Liver (tissue), 8 donors: ENCODE measurements at regions not wholly inside any gene's neighbourhood (a gene's known extent, or its start where the extent isn't known, plus 50 kb on each side); places are given as distances from the start of the nearest gene placed in this dataset.

Experiments
- DNase-seq: peaks from one replicate; pipeline ENCODE4 v3.0.0-alpha.2; 2017; ENCODE audit warnings: low spot score
- H3K27ac ChIP-seq, 2 donors: one replicate each; pipeline ENCODE4 v1.7.0; 2013; ENCODE audit warnings: inconsistent platforms in 2 of 2, low read length in 2 of 2, control low read depth in 1 of 2, low read depth in 1 of 2, mild to moderate bottlenecking in 1 of 2
- H3K27me3 ChIP-seq, 4 donors: one replicate each; pipeline versions ENCODE4 v1.6.1 to v1.7.0; 2013; ENCODE audit warnings: low read length in 3 of 4, inconsistent platforms in 1 of 4, mild to moderate bottlenecking in 1 of 4, moderate library complexity in 1 of 4; ENCODE audit not compliant: control insufficient read depth in 4 of 4, insufficient read depth in 4 of 4
- H3K36me3 ChIP-seq, 4 donors: one replicate each; pipeline versions ENCODE4 v1.6.1 to v1.7.0; 2013; ENCODE audit warnings: low read length in 3 of 4, mild to moderate bottlenecking in 3 of 4, low read depth in 1 of 4, moderate library complexity in 1 of 4; ENCODE audit not compliant: control insufficient read depth in 4 of 4, insufficient read depth in 3 of 4
- H3K4me1 ChIP-seq, 4 donors: one replicate each; pipeline versions ENCODE4 v1.6.1 to v1.7.0; 2013; ENCODE audit warnings: low read length in 3 of 4, mild to moderate bottlenecking in 3 of 4, moderate library complexity in 1 of 4; ENCODE audit not compliant: control insufficient read depth in 4 of 4, insufficient read depth in 4 of 4
- H3K4me3 ChIP-seq, 3 donors: one replicate each; pipeline versions ENCODE4 v1.6.1 to v1.7.0; 2013; ENCODE audit warnings: low read length in 3 of 3, control low read depth in 1 of 3, low read depth in 1 of 3, mild to moderate bottlenecking in 1 of 3
- H3K9ac ChIP-seq, 2 donors: one replicate each; pipeline ENCODE4 v1.7.0; 2013; ENCODE audit warnings: low read length in 2 of 2, mild to moderate bottlenecking in 2 of 2, moderate library complexity in 2 of 2, control low read depth in 1 of 2, low read depth in 1 of 2
- H3K9me3 ChIP-seq, 4 donors: one replicate each; pipeline versions ENCODE4 v1.6.1 to v1.7.0; 2013; ENCODE audit warnings: low read length in 3 of 4; ENCODE audit not compliant: control insufficient read depth in 4 of 4
- EGR1 ChIP-seq, 2 donors: IDR thresholded peaks; 2 replicates each; pipeline ENCODE4 v1.6.1; 2016 to 2018; ENCODE audit warnings: antibody characterized with exemption in 2 of 2, low read depth in 2 of 2
- GABPA ChIP-seq, 2 donors: IDR thresholded peaks in 1 of 2; conservative IDR thresholded peaks in 1 of 2; 2 replicates each; pipeline ENCODE4 v1.6.1; 2016; ENCODE audit warnings: antibody characterized with exemption in 2 of 2, mild to moderate bottlenecking in 1 of 2, moderate library complexity in 1 of 2
- HNF4A ChIP-seq, 2 donors: conservative IDR thresholded peaks; 2 replicates each; pipeline ENCODE4 v1.6.1; 2016; ENCODE audit warnings: antibody characterized with exemption in 2 of 2, mild to moderate bottlenecking in 2 of 2
- JUND ChIP-seq, 2 donors: IDR thresholded peaks; 2 replicates each; pipeline ENCODE4 v1.6.1; 2016; ENCODE audit warnings: antibody characterized with exemption in 2 of 2
- RAD21 ChIP-seq, 2 donors: IDR thresholded peaks; 2 replicates each; pipeline ENCODE4 v1.6.1; 2016; ENCODE audit warnings: antibody characterized with exemption in 2 of 2, mild to moderate bottlenecking in 2 of 2
- RXRA ChIP-seq, 2 donors: IDR thresholded peaks; 2 replicates each; pipeline ENCODE4 v1.6.1; 2017 to 2018; ENCODE audit warnings: antibody characterized with exemption in 2 of 2, mild to moderate bottlenecking in 1 of 2
- TAF1 ChIP-seq: conservative IDR thresholded peaks from 2 replicates; pipeline ENCODE4 v1.6.1; 2016; ENCODE audit warnings: antibody characterized with exemption, mild to moderate bottlenecking
- WGBS: extraction: QIAGEN DNeasy Blood & Tissue Kit; methylation state at CpG from one replicate; pipeline ENCODE4 v1.1.7; 2013; 5-methylcytosine and 5-hydroxymethylcytosine counted together
- TF ChIP-seq, protein P1 (sequence below): IDR thresholded peaks from 2 replicates; pipeline ENCODE4 v1.6.1; 2016; ENCODE audit warnings: antibody characterized with exemption, mild to moderate bottlenecking
- TF ChIP-seq, protein P2 (sequence below): IDR thresholded peaks from 2 replicates; pipeline ENCODE4 v1.6.1; 2016; ENCODE audit warnings: antibody characterized with exemption
- TF ChIP-seq, protein P3 (sequence below): fragments of 150-350 bp; IDR thresholded peaks from 2 replicates; pipeline ENCODE4 v1.5.1; 2017; ENCODE audit warnings: improper control_type of control experiment, low read depth, low read length; ENCODE audit not compliant: missing input control
- donor health status: healthy.
- donor health status: healthy.
- donor health status: healthy.
- donor health status: healthy.
- donor health status: healthy.

DNA sequence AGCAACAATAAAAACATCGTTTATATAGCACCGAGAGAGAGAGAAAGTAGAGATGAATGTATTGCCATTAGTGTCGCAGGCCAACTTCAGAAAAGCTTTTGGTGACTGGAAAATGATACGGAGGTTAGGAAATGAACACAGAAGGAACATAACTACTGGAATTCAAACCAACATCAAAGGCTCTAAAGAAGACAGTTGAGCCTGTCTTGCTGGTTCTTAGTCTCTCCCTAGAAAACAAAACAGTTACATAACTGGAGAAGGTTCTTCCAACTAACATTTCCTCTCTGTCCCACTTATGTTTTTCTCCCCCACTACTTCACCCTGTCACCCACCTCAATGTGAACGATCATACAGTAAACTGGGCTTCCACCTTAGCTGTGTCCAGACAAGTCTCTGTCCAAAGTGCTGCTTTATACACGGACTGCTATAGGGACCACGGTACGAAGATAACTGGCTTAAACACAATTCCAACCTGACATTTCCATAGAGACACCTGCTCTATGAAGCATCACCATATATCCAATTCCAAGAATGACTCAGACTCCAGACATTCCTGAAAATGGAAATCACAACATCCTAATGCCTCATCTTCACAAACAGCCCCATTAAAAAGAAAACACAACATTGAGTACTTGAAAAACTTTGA lies 85.2 kb upstream of the ARHGAP32 start:
- DNase-seq: no peak
- Histone ChIP-seq H3K27me3 (no peaks in the 10 kb centered on the region), H3K36me3 (no peaks in the 10 kb centered on the region), H3K9ac (no peak overlapping the region), H3K27ac (no peak overlapping the region), H3K4me3 (peak overlapping the region in 1 of 3 donors; percentile 16), H3K4me1 (peaks cover 11 to 70% (median 57%) of the 10 kb centered on the region in 4 donors), H3K9me3 (no peaks in the 10 kb centered on the region)
- 65% methylated on average over 8 of the region's 8 CpGs for WGBS
- TF ChIP-seq, protein P1, sequence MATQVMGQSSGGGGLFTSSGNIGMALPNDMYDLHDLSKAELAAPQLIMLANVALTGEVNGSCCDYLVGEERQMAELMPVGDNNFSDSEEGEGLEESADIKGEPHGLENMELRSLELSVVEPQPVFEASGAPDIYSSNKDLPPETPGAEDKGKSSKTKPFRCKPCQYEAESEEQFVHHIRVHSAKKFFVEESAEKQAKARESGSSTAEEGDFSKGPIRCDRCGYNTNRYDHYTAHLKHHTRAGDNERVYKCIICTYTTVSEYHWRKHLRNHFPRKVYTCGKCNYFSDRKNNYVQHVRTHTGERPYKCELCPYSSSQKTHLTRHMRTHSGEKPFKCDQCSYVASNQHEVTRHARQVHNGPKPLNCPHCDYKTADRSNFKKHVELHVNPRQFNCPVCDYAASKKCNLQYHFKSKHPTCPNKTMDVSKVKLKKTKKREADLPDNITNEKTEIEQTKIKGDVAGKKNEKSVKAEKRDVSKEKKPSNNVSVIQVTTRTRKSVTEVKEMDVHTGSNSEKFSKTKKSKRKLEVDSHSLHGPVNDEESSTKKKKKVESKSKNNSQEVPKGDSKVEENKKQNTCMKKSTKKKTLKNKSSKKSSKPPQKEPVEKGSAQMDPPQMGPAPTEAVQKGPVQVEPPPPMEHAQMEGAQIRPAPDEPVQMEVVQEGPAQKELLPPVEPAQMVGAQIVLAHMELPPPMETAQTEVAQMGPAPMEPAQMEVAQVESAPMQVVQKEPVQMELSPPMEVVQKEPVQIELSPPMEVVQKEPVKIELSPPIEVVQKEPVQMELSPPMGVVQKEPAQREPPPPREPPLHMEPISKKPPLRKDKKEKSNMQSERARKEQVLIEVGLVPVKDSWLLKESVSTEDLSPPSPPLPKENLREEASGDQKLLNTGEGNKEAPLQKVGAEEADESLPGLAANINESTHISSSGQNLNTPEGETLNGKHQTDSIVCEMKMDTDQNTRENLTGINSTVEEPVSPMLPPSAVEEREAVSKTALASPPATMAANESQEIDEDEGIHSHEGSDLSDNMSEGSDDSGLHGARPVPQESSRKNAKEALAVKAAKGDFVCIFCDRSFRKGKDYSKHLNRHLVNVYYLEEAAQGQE: peak; percentile 93
- TF ChIP-seq RAD21 (IDR thresholded peaks at IDR 0.05): no peak

DNA sequence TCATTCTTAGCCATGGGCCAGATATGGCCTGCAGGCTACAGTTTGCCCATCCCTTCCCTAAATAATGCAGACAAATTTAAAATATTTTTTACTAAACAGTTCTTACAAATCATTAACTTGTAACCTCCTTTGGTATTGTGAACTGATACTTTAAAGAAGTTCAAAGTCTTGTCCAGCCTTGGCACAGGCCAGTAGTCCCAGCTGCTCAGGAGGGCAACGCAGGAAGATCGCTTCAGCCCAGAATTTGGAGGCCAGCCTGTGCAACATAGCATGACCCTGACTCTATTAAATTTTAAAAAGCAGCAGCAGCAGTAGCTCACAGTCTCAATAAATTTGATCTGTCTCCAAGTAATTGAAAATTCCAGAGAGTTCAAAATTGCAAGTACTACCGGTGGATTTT lies 83.7 kb upstream of the ARHGAP32 start:
- TF ChIP-seq RXRA (IDR thresholded peaks at IDR 0.05) (peak; percentile 51 to 53), HNF4A (conservative IDR thresholded peaks at IDR 0.05) (peak; percentile 67 to 73), RAD21 (IDR thresholded peaks at IDR 0.05) (peak in 1 of 2 donors; percentile 26), EGR1 (IDR thresholded peaks at IDR 0.05; ENCODE audit: low read depth in 2 of 2) (no peak), JUND (IDR thresholded peaks at IDR 0.05) (no peak), GABPA (IDR thresholded peaks at IDR 0.05 in 1 of 2, conservative IDR thresholded peaks at IDR 0.05 in 1 of 2) (no peak), TAF1 (no peak)
- TF ChIP-seq, protein P2, sequence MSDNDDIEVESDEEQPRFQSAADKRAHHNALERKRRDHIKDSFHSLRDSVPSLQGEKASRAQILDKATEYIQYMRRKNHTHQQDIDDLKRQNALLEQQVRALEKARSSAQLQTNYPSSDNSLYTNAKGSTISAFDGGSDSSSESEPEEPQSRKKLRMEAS: peak; percentile 16
- H3K9me3 ChIP-seq: no peaks in the 10 kb centered on the region
- DNase-seq: no peak
- H3K9ac ChIP-seq: no peak overlapping the region
- peaks cover 11 to 84% (median 69%) of the 10 kb centered on the region in 4 donors for H3K4me1 ChIP-seq
- 27% methylated on average over 3 of the region's 3 CpGs for WGBS
- H3K36me3 ChIP-seq: no peaks in the 10 kb centered on the region
- H3K27me3 ChIP-seq: no peaks in the 10 kb centered on the region
- H3K27ac ChIP-seq: no peak overlapping the region
- H3K4me3 ChIP-seq: no peak overlapping the region

DNA sequence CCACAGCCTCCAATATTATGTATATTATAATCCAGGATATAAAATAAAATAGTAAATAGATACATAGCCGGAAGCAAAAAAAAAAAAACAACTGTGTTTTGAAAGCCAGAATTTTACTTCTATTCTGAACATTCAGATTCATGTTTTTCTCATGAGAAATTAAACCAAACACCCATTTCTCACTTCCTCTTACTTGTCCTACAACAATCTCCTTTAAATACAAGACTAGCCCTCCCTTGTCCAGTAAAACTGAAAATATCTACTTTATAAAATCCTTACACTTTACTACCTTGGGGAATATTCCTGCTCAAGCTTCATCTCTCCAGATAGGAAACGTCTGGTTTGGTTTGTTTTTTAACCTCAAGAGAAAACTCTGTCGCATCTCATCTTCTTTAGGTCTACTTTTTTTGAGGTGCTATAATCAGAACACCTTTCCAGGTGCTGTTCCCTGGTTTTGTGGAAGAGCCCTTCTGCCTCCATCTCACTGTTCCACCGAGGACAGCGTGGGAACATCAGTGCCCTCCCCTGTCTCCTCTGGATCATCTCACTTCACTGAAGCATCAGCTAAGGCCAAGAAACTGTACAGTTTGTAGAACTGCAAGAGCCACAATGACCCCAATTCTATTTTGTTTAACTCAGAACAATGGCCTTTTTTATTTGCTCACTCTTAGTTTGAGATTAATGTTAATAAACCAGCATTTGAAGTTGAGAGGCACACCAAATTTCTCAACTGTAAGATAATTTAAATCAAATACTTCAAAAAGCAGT lies 82.0 kb upstream of the ARHGAP32 start:
- Histone ChIP-seq H3K4me3 (no peak overlapping the region), H3K4me1 (peaks cover 7 to 78% (median 65%) of the 10 kb centered on the region in 4 donors), H3K9ac (no peak overlapping the region), H3K27ac (no peak overlapping the region), H3K27me3 (no peaks in the 10 kb centered on the region), H3K9me3 (no peaks in the 10 kb centered on the region), H3K36me3 (no peaks in the 10 kb centered on the region)
- 64% methylated on average over 5 of the region's 5 CpGs for WGBS
- DNase-seq: no peak
- TF ChIP-seq GABPA (IDR thresholded peaks at IDR 0.05 in 1 of 2, conservative IDR thresholded peaks at IDR 0.05 in 1 of 2) (no peak), RXRA (IDR thresholded peaks at IDR 0.05) (no peak)
- TF ChIP-seq, protein P3, sequence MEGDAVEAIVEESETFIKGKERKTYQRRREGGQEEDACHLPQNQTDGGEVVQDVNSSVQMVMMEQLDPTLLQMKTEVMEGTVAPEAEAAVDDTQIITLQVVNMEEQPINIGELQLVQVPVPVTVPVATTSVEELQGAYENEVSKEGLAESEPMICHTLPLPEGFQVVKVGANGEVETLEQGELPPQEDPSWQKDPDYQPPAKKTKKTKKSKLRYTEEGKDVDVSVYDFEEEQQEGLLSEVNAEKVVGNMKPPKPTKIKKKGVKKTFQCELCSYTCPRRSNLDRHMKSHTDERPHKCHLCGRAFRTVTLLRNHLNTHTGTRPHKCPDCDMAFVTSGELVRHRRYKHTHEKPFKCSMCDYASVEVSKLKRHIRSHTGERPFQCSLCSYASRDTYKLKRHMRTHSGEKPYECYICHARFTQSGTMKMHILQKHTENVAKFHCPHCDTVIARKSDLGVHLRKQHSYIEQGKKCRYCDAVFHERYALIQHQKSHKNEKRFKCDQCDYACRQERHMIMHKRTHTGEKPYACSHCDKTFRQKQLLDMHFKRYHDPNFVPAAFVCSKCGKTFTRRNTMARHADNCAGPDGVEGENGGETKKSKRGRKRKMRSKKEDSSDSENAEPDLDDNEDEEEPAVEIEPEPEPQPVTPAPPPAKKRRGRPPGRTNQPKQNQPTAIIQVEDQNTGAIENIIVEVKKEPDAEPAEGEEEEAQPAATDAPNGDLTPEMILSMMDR: no peak
